ENCODE measurements at regions not wholly inside any gene's neighbourhood (a gene's known extent, or its start where the extent isn't known, plus 50 kb on each side); places are given as distances from the start of the nearest gene placed in this dataset.
"Not testable (repeated sequence)": the region's sequence is repeated elsewhere in the genome, so short reads cannot be mapped to it uniquely, and the experiment has no call there.

- TF ChIP-seq POLR2A (IDR thresholded peaks at IDR 0.05); CTCF (IDR thresholded peaks at IDR 0.05 in 4 of 5, conservative IDR thresholded peaks at IDR 0.05 in 1 of 5): not testable (repeated sequence)
Observed at GRCh38 chr10:35973912-35974591, 332.0 kb upstream of the FZD8 start.

Data from gastrocnemius medialis (tissue), 4 donors.